Mucosa of descending colon (tissue), 3 donors: ENCODE measurements at regions not wholly inside any gene's neighbourhood (a gene's known extent, or its start where the extent isn't known, plus 50 kb on each side); places are given as distances from the start of the nearest gene placed in this dataset.

ENCODE experiments used
- ATAC-seq: fragments of 200-7000 bp; cut with Tn5 transposase; one replicate; pipeline ENCODE4 v1.9.1; 2020; ENCODE audit warnings: mild to moderate bottlenecking, moderate library complexity
- DNase-seq, 3 donors: peaks; one replicate each; pipeline ENCODE4 v3.0.0-alpha.2; 2020
- H3K36me3 ChIP-seq: fragments of 200-600 bp; one replicate; pipeline ENCODE4 v1.8.0; 2021; ENCODE audit warnings: low read depth, mild to moderate bottlenecking
- H3K4me1 ChIP-seq: fragments of 200-600 bp; one replicate; pipeline ENCODE4 v1.8.0; 2021; ENCODE audit warnings: low read depth, mild to moderate bottlenecking
- H3K4me3 ChIP-seq: fragments of 200-600 bp; one replicate; pipeline ENCODE4 v1.8.0; 2021; ENCODE audit warnings: mild to moderate bottlenecking
- H3K9me3 ChIP-seq: fragments of 200-600 bp; one replicate; pipeline ENCODE4 v1.8.0; 2021; ENCODE audit warnings: mild to moderate bottlenecking
- CTCF ChIP-seq: fragments of 200-600 bp; IDR thresholded peaks from one replicate; pipeline ENCODE4 v1.8.0; 2022; ENCODE audit warnings: antibody characterized with exemption, mild to moderate bottlenecking
- intact Hi-C, 2 donors: fragments of 100-400 bp; cut with DNase I in 1 of 2; cut with micrococcal nuclease in 1 of 2; formaldehyde crosslinking; loops; one replicate each; pipeline versions ENCODE4 v1.11.0 to v1.11.1; 2022; cut with DNase I, micrococcal nuclease
- donor health status: DM: no; HTN: no; CAD: no; lungs with moderate emphysema.
- donor health status: DM: no; HTN: no; CAD: no.
- donor health status: DM: no; HTN: yes; CAD: no.

DNA sequence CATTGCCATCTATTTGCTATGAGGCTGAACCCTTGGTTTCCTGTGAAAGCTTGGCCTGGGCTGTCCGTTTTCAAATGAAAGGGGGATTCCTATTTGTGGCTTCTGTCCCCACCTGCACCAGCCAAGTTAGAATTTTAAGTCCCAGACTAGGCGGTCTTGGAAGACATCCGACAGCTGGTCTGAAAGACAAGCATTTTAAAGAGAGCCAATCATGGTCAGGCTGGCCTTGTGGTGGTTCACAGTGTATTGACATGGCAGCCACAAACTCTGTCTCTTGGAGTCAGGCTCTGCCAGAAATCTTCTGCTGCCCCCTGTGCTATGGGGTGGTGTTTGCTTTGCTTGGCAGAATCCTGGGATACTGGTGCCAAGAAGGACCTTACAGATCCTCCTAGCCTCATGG lies 319.2 kb upstream of the MOCS1 start:
- no peak for DNase-seq
- ATAC-seq = no peak
- H3K36me3 ChIP-seq = no peaks in the 10 kb centered on the region
- H3K4me1 ChIP-seq = no peaks in the 10 kb centered on the region
- no peak overlapping the region for H3K4me3 ChIP-seq
- intact Hi-C loops = no loop called here
- H3K9me3 ChIP-seq = no peaks in the 10 kb centered on the region
- TF ChIP-seq CTCF = no peak

GRCh38 chr6:40252531-40253258 lies 318.4 kb upstream of the MOCS1 start:
- Histone ChIP-seq H3K9me3 (no peaks in the 10 kb centered on the region), H3K36me3 (no peaks in the 10 kb centered on the region), H3K4me1 (no peaks in the 10 kb centered on the region), H3K4me3 (no peak overlapping the region)
- ATAC-seq = no peak
- no peak for DNase-seq
- intact Hi-C loops = no loop called here
- TF ChIP-seq CTCF = no peak

DNA sequence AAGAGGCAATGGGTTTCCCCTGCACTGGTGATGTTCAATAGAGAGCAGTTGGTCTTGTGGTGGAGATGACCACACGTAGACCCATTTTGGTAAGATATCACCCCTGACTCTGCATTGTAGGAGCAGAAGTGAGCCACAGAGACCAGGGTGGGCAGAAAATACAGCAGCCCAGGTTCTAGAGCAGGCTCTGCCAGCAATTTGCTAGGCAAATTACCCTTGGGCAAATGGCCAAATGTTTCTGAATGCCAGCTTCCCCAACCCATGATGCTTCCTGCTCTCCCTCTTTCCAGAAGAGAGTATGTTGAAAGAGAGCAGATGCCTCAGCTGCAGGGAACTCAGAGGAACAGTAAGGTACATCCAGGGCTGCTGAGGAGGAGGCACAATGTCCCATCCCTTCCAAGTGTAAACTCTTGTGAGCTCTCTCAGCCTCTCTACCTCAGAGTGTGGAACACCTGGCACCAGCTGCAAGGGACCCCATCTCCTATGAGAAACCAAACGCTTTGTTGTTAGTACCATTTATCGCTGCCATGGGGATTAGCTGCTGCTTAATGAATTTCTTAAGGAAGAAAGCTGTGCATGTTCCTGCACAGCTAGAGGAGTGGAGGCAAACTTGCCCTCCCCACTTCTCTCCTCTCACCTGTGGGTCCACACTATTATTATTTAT lies 317.5 kb upstream of the MOCS1 start:
- H3K4me1 ChIP-seq = no peaks in the 10 kb centered on the region
- H3K36me3 ChIP-seq = no peaks in the 10 kb centered on the region
- H3K4me3 ChIP-seq = no peak overlapping the region
- no peak for TF ChIP-seq CTCF
- ATAC-seq (peak; percentile 44), DNase-seq (peak in 1 of 3 donors; percentile 41)
- intact Hi-C loops = no loop called here
- H3K9me3 ChIP-seq = no peaks in the 10 kb centered on the region

- no peak for TF ChIP-seq CTCF
- no peak for ATAC-seq
Measured at GRCh38 chr6:40249935-40250334, 315.7 kb upstream of the MOCS1 start.

GRCh38 chr6:40247516-40248115 lies 313.4 kb upstream of the MOCS1 start:
- Histone ChIP-seq H3K36me3 (no peaks in the 10 kb centered on the region), H3K4me1 (no peaks in the 10 kb centered on the region), H3K4me3 (no peak overlapping the region), H3K9me3 (no peaks in the 10 kb centered on the region)
- no peak for ATAC-seq
- no peak for DNase-seq
- intact Hi-C loops = no loop called here
- TF ChIP-seq CTCF = no peak

More at GRCh38 chr6:40249935-40250334, 315.7 kb upstream of the MOCS1 start:
- intact Hi-C loops = no loop called here
- DNase-seq = no peak
- H3K36me3 ChIP-seq = no peaks in the 10 kb centered on the region
- no peaks in the 10 kb centered on the region for H3K4me1 ChIP-seq
- H3K9me3 ChIP-seq = no peaks in the 10 kb centered on the region
- no peak overlapping the region for H3K4me3 ChIP-seq
